Hematopoietic multipotent progenitor cell (in vitro differentiated cells): ENCODE measurements at regions not wholly inside any gene's neighbourhood (a gene's known extent, or its start where the extent isn't known, plus 50 kb on each side); places are given as distances from the start of the nearest gene placed in this dataset.

Source experiments
- DNase-seq, 3 donors: peaks; one replicate each; pipeline ENCODE4 v3.0.0-alpha.2; 2011 to 2015; ENCODE audit warnings: low read depth in 2 of 3, low spot score in 2 of 3

DNA sequence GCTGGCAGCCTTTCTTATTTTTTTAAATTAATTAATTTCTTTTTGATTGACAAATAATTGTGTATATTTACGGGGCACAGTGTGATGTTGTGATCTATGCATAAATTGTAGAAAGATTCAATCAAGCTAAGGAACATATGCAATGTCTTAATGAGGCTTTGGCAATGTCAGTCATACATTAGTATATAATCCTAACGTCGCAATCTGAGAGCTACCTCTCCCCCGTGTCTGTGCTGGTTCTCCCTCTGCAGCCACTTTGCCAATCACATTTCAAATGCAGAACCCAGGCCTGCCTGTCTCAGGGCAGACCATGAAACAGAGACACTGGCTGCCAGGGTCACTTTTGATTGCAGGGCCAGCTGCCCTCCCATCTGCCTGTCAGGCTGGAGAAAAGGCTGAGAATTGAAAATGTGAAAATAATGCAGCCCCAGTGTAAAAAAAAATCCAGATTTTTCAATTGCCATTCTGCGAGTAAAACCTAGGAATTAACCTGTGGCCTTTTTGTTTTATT is 56.3 kb downstream of the SLC24A2 start:
- DNase-seq, result no peak

DNA sequence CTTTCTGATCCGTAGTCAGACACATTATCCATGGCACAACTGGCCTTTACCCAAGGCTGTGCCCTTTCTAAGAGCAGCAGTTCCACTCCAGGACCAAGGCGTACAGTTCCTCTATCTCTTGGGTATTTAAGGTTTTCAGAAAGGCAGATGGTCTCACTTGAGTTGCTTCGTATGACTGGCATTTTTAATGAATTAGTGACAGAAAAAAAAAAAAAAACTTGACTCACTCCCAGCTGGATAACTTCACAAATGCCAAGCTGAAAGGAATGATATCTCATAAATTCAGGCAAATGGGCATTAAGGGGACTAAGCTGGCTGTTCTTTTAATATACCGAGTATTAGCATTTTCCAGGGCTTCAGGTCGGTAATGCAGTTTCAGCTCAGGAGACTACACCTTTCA is 60.7 kb downstream of the SLC24A2 start:
- DNase-seq, result no peak

DNA sequence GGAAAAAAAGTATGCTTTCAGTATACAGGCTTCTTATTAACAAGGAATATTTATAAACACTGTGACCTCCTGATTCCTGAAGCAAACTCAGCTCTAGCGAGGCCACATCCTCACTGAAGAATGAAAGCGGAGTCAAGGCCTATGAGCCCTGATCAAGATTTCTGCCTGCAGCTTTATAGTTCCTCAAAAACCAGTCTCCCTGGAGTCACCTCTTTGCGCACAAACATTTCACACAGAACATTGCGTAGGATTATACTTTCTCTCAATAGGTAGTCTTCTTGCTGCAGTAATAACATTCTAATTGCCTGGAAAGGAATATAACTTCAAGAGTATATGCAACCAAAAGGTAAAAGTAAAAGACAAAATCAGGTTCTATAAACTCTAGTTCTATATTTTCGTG is 62.9 kb downstream of the SLC24A2 start:
- no peak for DNase-seq

DNA sequence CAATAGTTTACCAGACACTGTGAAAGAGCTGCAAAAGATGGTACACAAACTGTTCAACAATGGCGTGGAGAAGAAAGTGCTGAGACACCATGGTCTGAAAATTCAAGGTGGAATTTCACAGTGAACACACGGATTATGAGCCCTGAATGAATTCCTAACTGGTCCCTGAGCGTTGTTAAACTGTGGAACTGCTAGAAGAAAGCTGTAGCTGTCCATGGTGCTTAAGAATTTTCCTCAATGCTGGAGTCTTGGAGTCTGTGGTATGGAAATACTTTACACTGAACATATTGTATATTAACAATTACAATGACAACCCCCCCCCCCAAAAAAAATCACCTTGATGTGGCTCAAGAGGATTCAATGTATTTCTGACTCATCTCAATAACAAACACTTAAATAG is 68.5 kb downstream of the SLC24A2 start:
- DNase-seq, result peak in 1 of 3 donors; percentile 2

DNA sequence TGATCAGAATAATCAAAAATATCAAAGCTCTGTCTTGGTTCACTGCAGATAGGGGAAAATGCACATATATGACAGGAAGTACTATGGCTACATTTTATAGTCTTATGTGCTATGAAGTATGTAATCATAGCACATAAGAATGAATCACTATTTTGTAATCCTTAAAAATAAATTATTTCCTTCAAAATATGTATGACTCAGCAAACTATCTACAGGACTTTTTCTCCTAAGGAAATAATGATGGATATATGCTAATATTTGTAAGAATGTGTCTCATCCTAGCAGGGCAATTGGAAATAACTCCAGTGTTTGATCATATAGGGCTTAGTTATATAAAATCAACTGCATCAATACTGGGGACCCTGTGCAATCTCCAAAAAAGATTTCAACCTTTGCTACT is 85.1 kb downstream of the SLC24A2 start:
- no peak for DNase-seq

DNA sequence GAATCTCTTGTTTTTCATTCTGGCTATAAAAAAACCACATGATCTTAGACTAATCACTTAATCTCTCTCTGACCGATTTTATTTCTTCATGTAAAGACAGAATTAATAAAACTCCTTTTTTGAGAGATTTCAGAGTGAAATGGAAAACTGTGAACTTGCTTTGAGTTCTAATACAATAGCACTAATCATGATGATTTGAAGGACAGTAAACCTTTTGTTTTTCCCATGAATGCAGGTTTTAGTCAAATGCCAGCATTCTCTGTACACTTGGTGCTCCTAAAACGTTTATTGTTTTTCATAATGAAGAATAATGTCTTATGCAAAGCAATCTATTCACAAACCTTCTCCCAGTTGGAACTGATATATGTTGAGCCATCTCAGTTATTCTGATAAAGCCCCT is 86.8 kb downstream of the SLC24A2 start:
- DNase-seq, result no peak

DNA sequence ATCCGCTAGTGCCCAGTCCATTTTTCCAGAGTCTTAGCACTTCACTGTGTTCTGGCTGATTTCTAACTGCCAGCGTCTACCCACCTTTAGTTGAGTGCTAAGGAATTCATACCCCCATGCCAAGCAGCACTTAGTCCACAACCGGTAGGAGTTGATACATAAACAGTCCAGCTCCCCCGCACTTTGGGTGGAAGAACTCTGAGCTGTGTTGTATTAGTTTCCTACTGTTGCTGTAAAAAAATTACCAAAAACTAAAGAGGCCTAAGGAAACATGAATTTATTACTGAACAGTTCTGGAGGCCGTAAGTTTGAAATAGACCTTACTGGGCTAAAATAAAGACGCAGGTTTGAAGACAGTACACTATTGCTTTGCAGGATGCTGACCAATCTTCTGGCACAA is 87.6 kb downstream of the SLC24A2 start:
- no peak for DNase-seq

DNA sequence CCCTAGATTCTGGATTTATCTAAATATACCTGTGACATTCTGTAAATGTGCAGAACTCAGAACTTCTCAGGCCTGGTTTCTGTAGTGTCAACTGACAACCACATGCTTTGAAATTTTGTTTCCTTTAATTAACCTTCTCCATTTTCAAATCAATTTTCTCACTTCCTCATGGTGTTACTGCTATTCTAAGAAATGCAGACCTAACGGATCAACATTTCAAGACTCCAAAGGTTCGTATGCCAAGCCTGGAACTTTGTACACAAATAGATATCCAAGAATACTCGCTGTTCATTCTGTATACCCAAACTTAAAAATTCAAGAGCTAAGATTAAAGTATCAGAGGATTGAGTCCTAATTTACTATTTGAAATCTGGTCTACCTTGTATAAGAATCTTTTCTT is 88.1 kb downstream of the SLC24A2 start:
- no peak for DNase-seq

DNA sequence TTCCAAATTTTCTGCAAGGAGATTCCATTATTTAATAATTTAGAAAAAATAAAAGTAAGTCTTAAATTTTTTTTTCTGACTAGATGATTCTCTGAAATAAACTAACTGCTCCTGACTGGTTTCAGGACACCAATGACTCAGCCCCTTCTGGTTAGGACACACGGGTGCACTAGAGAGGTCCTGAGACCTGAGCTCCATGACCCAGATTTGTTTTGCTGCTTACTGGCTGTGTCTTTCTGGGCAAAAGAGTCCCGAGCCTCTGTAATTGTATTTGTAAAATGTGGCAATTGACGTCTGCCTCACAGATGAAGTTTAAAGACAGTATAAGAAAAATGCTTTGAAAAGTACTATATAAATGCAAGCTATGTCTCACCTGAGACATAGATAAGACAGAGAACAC is 89.1 kb downstream of the SLC24A2 start:
- no peak for DNase-seq

DNA sequence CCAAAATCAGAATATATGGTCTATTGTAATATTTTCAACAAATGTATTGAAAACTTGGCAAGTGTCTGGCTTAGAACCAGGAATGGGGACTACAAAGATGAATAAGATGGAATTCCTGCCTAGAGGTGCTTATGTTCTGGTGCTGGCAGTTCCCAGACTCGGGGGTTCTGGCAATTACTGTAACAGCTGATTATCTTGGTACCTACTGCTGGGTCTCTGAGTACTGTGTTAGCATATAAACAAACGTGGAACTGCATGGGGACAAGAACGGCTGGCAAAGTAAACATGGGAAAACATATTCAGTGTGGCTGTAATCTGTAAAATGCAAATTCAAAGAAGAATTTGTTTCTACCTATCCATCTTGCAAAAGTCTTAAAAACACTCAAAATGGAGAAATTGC is 89.9 kb downstream of the SLC24A2 start:
- DNase-seq, result no peak

DNA sequence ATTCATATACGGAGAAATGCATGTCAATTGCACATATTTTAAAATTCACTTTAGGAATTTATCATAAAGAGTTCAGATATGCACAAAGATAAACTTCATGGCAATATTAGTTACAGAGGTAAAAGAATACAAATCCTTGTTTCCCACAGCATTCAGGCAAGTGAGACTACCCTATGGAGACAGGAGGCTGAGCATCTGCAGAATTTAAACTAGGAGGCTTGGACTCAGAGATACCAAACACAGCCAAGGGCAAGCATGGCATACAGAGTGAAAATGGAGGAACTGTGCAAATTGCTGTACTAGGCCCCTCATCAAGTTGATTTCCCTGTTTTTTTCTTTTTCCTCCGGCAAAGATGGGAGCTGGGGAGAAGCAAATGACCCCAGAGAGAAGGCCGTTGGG is 94.2 kb downstream of the SLC24A2 start:
- no peak for DNase-seq

DNA sequence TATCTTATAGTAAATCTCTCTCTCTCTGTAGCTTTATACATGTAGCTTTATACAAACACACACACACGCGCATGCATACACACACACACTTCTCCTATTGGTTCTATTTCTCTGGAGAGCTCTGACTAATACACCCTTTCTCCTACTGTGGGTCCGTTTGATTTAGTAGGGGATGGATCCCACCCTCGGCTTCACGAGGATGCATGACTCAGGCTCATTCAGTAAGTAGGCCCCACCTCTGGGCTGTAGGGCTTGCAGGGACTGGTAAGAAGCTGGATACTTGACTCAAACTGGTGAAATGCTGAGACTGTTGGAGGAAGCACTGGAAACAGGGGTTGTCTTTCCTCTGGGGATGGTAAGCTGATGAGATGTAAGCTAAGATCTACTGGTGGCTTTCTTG is 98.7 kb downstream of the SLC24A2 start:
- DNase-seq, result no peak

DNA sequence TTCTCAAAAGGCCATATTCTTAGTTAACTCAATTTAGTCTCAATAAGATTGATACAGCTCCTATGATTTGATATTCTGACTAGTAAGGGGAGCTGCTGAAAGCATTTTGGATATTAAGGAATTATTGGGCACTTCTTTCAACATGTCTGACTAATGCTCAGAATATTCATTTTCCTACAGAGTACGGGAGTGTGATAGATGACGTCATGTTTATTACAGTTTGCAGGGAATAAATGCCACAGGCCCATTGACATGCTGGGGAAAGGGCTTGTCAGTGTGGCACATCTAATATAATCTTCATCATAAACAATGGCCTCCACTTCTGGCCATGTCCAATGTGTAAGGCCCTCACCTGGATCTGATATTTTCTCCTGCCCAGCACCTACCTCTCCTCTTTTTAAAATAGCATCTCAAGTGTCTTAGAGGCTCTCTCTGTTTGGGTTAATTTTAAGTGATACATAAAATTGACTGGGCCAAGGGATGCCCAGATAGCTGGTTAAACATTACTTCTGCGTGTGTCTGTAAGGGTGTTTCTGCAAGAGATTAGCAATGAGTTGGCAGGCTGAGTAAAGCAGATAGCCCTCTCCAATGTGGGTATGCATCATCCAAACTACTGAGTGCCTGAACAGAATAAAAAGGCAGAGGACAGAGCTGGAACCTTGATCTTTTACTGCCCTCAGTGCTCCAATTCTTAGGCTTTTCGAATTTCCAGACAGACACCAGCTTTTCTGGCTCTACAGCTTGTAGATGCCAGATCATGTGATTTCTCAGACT is 99.3 kb downstream of the SLC24A2 start:
- no peak for DNase-seq

DNA sequence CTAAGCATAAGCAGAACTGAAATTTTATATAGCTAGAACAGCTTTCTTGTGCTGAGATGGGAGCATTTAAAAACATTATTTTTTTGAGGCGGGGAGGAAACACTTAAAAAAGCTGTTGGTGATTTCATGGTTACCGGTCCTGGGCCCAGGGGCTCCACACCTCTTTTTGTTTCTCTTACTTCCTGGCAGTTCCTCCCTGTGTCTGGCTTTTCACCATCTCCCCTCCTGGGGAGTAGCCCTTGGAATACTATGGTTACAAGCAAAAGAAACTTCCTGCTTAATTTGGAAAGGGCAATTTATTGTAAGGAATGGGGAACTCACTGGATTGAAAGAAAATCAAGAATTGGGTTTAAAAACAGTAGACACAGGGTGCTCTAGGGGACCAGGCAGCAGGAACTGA is 105.1 kb downstream of the SLC24A2 start:
- no peak for DNase-seq

DNA sequence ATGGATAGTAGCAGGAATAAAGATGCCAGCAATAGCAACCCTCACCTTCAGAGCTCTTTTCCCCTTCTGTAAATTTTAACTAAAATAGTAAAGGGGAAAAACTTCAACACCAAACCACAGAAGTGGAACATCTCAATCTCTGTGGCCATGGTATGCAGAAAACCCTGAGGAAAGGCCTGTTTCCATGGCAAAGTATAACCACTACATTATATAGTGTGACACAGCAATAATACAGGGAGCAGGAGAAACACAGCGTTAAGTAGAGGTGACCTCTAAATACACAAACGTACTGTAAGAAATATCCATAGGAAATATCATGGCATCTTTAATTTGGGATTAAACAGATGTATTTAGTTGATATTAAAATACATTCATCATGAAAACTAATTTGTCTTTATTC is 106.4 kb downstream of the SLC24A2 start:
- DNase-seq, result peak in 2 of 3 donors; percentile 6 to 41

DNA sequence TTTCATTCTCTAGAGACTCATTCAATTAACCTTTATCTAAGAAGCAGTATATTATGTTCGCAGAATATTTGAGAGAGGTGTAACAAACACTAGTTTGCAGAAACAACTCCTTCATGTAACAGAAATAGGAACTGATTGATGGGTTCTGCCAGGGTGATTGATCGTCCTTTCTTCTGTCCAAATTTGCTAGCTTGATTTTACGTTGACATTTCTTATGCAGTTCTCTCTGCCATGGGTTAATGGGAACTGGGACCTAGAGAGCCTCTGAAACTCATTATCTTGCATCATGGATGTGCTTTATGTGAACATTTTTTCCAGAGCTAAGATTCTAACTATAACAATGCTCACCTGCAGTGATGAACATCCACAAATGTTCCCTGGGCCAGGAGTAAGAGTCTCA is 107.0 kb downstream of the SLC24A2 start:
- no peak for DNase-seq

DNA sequence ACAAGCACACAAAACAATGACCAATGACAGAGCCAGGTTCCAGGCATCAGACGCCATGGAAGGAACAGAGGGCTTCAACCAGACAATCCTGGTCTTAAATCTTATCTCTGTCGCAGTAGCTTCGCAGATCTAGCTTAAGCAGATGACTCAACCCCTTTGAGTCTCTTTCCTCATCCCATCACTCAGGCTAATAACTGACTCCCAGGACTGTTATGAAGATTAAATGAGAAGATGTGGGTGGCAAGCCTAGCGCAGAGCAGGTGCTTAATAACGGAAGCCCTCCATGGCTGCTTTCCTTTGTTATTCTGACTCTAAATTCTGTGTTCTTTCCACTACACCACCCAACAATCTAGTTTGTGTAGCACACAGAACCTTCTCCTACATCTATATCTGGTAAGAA is 110.9 kb downstream of the SLC24A2 start:
- DNase-seq, result no peak

DNA sequence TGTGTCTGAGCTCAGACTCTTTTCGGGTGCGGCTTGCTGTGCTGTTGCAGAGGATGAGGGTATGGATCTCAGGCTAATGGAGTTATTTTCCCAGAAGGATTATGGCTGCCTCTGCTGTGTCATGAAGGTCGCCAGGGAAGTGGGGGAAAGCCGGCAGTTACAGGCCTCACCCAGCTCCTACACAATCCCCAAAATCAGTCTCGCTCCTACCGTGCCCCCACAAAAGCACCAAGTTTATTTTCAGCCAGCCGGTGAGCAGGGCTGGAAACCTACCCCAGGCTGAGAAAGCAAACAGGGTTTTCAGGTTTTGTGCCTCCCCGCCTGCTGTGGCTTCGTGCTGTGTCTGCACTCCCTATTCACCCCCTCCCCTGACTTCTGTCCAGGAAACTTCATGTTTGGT is 113.3 kb downstream of the SLC24A2 start:
- no peak for DNase-seq

DNA sequence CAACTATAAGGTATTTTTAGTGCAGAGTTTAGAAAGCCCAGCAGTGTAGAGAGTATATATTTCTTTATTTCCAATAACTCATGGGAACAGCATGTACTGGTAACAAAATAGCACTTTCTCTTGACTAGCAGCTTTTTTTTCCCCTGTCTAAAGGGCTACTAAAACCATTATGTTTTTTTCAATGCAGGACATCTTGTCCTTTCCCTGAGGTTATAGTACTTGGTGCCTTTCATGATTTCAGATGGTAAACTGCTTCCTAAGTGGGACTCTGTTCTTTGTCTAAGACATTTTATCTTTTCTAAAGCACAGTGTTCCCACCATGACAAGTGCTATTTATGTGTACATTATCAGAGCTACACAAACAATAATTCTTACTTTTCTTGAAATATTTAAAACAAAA is 122.3 kb downstream of the SLC24A2 start:
- no peak for DNase-seq

DNA sequence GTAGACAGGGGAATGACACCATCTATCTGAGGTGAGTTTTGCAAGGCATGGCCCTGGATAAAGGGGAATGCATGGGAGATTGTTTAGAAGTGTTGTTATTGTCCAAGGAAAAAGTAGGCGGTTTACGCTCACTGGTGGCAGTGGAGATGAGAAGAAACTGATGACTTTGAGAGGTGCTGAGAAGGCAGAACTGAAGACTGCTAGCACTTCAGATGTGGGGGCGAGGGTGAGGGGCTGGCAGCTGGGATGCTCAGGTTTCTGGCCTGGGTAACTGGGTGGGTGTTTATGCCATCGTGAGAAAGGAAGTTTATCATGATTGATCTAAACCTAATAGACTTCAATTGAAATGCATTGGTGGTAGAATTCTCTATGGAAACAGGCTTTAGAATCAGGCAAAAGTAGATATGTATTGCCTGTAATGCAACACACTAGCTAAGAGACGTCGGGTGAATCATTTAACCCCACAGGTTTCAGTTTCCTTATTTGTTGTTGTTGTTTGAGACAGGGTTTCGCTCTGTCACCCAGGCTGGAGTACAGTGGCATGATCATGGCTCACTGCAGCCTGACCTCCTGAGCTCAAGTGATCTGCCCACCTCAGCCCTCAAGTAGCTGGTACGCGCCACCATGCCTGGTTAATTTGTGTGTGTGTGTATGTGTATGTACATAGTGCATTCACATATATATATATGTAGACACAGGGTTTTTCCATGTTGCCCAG is 123.5 kb downstream of the SLC24A2 start:
- DNase-seq, result no peak

DNA sequence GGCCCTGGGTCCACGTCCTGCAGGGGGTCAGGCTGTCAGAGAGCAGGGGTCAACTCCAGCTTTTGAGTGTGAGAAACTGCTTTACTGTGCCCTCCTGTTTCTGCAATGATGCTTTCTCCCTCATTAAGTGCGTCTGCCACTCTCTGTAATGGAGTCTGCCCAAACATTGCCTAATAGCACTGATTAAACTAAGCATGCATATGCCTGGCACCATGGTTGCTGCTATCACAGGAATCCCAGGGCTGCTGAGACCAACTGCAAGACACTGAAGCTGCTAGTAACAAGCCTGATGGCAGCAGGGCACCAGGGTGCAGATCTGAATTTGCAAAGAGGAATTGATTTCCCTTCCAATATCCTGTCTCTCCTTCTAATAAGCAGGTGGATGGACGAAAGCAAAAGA is 125.3 kb downstream of the SLC24A2 start:
- DNase-seq, result no peak

DNA sequence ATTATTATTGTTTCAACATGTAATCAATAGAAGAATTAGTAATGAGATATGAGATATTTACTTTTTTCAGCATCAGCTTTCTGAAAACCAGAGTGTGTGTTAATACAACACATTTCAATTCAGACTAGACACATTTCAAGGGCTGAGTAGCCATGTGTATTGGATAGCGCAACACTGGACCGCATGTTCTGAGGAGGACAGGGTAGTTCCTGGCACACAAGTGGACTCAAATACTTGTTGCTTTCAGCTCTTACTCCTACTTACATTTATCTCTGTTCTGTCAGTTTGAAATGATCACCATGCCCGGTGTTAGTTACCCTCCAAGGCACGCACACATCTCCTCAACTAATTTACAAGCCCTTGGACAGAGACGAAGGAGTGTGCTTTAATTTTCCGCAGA is 126.6 kb downstream of the SLC24A2 start:
- no peak for DNase-seq
